Neural cell (in vitro differentiated cells): ENCODE measurements at regions not wholly inside any gene's neighbourhood (a gene's known extent, or its start where the extent isn't known, plus 50 kb on each side); places are given as distances from the start of the nearest gene placed in this dataset.

Source experiments
- CTCF ChIP-seq: fragments of 450-650 bp; IDR thresholded peaks from 2 replicates; pipeline ENCODE4 v1.5.1; 2014; ENCODE audit warnings: antibody characterized with exemption, mild to moderate bottlenecking, moderate library complexity; ENCODE audit not compliant: poor library complexity, severe bottlenecking
- REST ChIP-seq: IDR thresholded peaks from 2 replicates; pipeline ENCODE4 v1.6.1; 2012; ENCODE audit warnings: borderline replicate concordance
- TAF1 ChIP-seq: IDR thresholded peaks from 2 replicates; pipeline ENCODE4 v1.6.1; 2012; ENCODE audit warnings: low read depth

GRCh38 chr6:147017153-147017552, 187.1 kb upstream of the STXBP5 start:
- no peak for TF ChIP-seq REST
- no peak for TF ChIP-seq CTCF
- no peak for TF ChIP-seq TAF1
